Eye (tissue), 1 donor: ENCODE measurements at regions not wholly inside any gene's neighbourhood (a gene's known extent, or its start where the extent isn't known, plus 50 kb on each side); places are given as distances from the start of the nearest gene placed in this dataset.
A peak's percentile ranks its signal among the peaks of the same experiment; 100 is the strongest.

Source experiments
- DNase-seq: peaks from one replicate; pipeline ENCODE4 v3.0.0-alpha.2; 2015

- no peak for DNase-seq
These were observed 56.4 kb downstream of the NEUROD6 start for GRCh38 chr7:31284106-31284505.

- DNase-seq: no peak
These were observed 68.7 kb downstream of the NEUROD6 start for GRCh38 chr7:31271641-31272405.

- DNase-seq: no peak
These were observed 73.0 kb downstream of the NEUROD6 start for GRCh38 chr7:31267486-31267885.

- DNase-seq: no peak
These were observed 77.2 kb downstream of the NEUROD6 start for GRCh38 chr7:31263338-31263737.

DNA sequence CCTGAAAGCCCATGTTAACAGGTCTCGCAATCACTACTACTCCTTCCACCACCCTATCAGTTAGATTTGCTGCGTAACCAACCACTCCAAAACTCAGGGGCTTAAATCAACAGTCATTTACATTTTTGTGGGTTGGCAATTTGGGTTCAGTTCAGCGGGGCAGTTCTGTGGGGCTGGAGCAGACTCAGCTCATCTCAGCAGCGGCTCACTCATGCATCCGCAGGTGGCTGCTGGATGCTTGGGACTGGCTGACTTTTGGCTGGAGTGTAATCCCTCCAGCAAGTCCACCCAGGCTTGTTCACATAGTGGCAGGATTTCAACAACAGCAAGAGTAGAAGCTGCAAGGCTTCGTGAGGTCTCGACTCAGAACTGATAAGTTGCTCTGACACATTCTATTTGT is 79.2 kb downstream of the NEUROD6 start:
- no peak for DNase-seq

DNA sequence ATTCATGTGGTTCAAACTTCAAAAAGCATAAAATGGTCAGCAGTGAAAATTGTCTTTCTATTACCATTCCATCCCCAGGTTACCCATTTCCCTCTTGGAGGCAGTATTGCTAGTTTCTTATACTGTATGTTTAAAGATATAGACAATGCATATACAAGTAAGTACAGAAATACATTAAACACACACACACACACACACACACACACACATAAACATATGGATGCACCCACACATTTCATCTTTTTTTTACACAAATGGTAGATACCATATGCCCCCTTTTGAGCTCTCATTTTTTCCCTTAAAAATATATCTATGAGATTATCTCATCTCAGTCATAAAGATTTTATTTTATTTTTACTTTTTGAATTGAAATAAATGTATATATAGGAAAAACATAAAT is 79.7 kb downstream of the NEUROD6 start:
- DNase-seq: no peak

- no peak for DNase-seq
These were observed 82.1 kb downstream of the NEUROD6 start for GRCh38 chr7:31258391-31258790.

GRCh38 chr7:31256506-31256905 is 84.0 kb downstream of the NEUROD6 start:
- no peak for DNase-seq

- DNase-seq: no peak
These were observed 85.6 kb downstream of the NEUROD6 start for GRCh38 chr7:31254926-31255325.

DNA sequence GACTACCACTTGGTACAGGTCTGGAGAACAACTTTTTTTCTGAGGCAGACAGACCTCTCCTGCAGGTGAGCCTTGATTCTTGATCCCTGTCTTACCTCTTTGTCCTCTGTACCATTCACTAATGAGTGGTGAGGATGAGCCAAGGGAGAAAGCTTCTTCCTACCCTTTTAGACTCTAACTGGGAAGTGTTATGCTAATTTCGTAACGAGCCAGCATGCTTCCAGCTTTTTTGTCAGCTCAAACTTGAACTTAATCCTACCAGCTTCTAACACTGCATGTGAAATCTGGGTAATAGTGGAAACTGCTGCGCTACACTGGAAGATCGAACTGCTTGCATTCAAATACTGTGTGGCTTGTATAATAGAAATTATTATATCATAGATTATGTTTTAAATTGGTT is 87.0 kb downstream of the NEUROD6 start:
- no peak for DNase-seq

DNA sequence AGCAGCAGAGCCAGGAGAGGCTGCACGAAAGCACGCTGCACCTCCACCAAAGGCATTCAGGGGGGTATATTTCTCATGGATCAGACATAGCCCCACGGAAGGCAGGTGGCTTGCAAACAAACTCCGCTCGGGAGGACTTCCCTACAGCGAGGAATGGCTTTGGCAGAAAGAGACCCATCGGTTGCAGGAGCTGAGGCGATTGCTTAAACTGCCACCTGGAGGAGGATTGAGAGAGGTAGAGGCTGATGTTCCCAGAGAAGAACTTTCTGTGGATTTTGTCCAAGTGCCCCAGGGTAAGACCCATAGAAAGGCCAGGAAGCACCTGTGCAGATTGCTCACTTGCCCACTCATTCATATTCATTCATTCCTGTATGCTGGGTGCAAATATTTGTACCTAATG is 89.1 kb downstream of the NEUROD6 start:
- no peak for DNase-seq

DNA sequence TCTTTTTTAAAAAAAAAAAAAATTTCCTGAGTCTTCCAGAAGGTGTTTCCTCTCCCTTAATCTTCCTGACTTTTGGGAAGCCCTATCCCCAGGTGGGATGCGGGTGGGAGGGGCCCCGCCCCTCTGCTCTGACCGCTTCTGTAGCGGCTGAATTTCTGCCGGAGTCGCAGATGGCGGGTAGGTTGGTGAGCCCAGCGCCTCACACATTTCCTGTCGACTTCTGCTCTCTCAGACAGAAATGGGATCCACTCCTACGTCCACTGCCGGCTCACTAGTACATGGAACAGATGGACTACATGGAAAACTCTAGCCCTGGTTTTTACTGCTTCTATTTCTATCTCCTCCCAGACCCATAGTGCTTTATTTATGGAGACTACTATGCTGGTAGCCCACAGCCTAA is 90.9 kb downstream of the NEUROD6 start:
- DNase-seq: no peak

DNA sequence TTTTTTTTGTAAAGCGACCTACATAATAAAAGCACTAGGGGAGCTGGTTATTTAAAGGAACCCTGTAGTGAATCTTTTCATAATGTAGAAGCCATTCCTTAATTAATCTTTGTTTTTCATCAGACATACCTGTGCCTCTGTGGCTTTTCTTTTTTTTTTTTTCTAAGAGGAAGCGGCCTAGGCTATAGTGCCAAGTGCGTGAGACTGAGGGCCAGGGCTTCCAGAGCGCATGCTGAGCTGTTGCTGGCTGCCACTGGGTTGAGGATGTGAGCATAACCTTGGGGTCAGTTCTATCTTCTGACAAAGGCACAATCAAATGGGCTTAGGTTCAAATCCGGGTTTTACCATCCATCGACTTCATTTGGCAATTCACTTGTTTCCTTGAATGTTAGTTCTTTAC is 103.7 kb downstream of the NEUROD6 start:
- DNase-seq: no peak

DNA sequence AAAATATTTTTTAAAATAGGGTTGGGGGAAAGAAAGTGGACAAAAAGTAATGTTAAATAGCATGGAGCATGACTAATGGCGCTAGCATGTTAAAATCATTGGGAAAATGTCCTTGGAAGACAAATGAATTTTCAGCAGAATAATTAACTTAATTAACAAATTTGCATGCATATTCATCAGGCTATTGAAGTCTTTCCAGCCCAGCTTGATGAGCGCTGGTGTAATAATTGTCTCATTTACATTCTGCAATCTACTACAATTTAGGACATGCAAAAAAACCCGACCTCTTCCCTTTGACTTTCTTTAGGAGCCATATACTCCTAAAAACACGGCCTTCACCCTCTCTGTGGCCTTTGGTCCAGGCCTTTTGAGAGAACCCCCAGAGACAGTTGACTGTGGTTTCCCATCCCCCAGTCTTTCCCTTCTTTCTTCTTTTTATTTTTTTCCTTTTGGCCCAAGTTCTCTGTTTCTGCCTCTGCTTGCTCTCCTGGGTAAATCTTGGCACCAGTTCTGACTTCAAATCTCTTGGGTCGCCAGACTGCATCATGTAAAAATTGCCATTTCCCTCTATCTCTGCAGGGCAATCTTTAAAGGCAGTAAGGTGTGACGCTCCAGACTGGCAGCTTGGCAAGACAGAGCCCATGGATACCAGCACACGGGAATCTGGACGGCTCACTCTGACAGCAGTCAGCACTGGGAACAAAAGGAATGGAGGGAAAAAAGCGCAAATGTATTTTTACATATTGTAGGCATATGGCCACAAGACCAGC is 105.5 kb downstream of the NEUROD6 start:
- no peak for DNase-seq

- DNase-seq: no peak
These were observed 111.6 kb downstream of the NEUROD6 start for GRCh38 chr7:31228957-31229356.

DNA sequence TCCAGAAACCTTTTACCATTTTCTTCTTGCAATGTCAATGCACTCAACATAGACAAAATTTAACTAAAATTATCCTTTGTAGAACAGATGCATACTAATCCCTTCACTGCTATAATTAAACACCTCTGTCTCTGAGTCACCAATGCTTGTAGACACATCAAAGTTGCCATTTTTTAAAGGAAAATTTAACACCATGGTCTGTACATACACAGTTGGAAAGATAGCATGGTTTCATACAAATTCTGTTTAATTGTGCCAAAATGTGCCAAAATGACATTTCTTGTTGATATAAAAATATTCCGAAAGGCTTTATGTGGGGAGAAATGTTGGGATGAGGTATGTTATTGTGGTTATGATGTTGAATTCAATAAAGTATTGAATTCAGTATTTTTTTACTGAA is 125.8 kb downstream of the NEUROD6 start:
- DNase-seq: no peak

GRCh38 chr7:31211281-31211680 is 129.2 kb downstream of the NEUROD6 start:
- DNase-seq: no peak

DNA sequence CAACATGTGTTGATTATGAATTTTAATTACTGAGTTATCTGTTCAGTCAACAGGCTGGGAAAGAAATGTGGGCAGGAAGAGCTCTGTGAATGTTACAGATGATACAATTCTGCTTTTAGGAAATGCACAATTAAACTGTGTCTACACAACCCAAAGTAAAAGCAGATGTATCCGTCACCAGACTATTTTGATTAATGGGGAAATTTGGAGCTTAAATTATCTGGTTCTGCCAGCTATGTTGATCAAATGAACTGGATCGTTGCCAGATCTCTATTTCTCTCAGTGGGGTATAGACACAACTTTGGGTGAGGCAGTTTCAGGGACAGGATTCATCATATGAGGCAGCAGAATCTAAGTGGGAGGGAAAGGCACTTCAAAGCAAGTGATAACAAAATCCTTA is 136.5 kb downstream of the NEUROD6 start:
- DNase-seq: peak; percentile 14

DNA sequence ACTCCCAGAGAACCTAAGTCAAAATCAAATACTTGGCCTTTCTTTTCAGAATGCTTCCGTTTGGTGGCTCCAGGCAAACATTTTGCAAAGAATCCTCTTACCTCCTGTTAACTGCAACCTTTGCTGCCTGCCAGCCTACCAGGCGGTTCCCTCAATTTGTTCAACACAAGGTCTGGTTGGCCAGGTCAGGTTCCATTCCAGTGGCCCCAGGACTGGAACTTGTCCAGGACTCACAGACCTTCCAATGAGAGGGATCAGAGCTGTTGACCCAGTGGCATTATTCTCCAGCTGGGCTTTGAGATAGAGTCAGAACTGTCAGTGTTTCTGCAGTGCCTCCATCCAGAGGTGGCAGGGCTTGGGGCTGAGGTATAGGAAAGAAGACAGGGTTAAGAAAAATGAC is 137.0 kb downstream of the NEUROD6 start:
- DNase-seq: no peak

DNA sequence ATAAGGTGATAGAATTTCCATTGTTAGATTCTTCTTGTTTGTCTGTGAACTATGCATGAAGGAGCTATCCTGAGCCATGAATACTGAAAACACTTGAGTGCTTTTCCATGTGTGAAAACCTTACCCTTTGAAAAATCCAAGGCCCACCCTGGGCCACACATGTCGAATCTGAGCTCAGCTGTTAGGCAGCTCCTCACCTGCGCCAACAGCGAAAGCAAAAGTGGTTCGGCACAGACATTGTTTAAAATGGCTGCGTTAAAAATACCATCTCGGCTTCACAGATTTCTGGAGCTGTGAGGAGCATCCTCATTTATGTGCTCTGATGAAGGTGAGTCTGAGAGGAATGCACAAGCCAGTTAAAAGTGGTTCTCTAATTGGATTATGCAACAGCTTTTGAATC is 137.7 kb downstream of the NEUROD6 start:
- DNase-seq: no peak

- DNase-seq: peak; percentile 92
These were observed 140.9 kb downstream of the ADCYAP1R1 start for GRCh38 chr7:31192986-31193385.

DNA sequence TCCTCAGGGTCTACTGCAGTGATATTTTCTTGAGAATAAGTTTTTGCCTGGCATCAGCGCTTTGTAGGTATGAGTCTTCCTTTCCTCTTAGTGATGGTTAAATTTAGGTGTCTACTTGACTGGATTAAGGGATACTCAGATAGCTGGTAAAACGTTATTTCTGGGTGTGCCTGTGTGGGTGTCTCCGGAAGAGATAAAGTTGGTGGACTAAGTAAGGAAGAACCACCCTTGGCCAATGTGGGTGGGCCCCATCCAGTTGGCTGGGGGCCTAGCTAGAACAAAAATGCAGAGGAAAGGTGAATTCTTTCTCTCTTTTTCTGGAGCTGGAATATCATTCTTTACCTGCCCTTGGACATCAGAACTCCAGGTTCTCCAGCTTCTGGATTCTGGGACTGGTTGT is 138.8 kb downstream of the ADCYAP1R1 start:
- no peak for DNase-seq

GRCh38 chr7:31186202-31186601 is 134.1 kb downstream of the ADCYAP1R1 start:
- DNase-seq: no peak

DNA sequence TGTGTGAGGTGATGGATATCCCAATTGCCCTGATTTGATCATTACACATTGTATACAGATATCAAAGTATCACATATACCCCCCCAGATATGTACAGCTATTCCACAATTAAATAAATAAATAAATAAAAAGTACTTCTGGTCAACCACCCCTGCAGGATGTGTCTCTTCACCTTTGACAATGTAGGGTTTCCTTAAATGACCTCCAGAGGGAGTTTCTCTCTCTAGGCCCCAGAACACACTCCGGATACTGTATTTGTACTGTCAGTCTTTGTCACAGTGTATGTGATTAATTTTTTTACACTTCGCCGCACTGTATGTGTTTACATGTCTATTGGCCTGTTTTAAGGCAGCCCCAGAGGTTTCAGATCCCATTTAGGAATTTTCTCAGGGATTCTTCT is 123.6 kb downstream of the ADCYAP1R1 start:
- DNase-seq: no peak

GRCh38 chr7:31171984-31172383 is 119.9 kb downstream of the ADCYAP1R1 start:
- DNase-seq: no peak
